ENCODE measurements at regions not wholly inside any gene's neighbourhood (a gene's known extent, or its start where the extent isn't known, plus 50 kb on each side); places are given as distances from the start of the nearest gene placed in this dataset.
"Not testable (repeated sequence)": the region's sequence is repeated elsewhere in the genome, so short reads cannot be mapped to it uniquely, and the experiment has no call there.

DNA sequence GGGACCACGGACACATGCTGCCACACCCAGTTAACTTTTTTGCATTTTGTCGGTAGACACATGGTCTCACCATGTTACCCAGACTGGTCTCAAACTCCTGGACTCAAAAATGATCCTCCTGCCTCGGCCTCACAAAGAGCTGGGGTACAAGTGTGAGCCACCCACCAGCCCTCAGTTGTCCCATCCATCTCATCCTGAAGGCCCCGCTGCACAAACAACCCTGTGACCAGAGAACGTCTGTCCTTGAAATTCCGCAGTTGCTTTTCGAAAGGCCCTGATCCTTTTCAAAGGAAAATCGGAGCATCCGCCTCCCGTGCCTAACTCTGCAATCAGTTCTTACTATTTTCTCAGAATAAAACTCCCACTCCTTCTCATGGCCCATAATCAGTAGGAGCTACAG, 138.3 kb upstream of the USP29 start:
- not testable (repeated sequence) for DNase-seq

DNA sequence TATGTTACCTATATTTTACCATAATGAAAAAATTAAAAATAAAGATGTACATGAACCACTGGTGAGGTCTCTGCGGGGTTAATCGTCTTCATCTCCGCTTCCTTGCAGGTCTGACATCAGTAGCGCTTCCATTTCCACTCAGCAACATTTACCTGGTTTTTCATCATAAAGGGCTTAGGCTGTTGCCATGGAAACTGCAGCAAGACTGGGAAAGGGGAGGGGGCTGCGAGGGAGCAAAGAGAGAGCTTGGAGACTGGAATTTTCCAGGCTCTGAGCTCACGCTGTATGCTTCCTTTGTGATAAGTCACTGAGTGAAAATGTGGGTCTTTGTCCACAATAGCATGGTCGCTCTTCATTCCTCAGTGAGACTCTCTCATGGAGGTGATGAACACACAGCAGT, 136.6 kb upstream of the USP29 start:
- DNase-seq: no peak

GRCh38 chr19:56983804-56984203, 136.0 kb upstream of the USP29 start:
- DNase-seq: no peak

GRCh38 chr19:56986386-56986785, 133.4 kb upstream of the USP29 start:
- no peak for DNase-seq

GRCh38 chr19:56987184-56987583, 132.6 kb upstream of the USP29 start:
- no peak for DNase-seq

DNA sequence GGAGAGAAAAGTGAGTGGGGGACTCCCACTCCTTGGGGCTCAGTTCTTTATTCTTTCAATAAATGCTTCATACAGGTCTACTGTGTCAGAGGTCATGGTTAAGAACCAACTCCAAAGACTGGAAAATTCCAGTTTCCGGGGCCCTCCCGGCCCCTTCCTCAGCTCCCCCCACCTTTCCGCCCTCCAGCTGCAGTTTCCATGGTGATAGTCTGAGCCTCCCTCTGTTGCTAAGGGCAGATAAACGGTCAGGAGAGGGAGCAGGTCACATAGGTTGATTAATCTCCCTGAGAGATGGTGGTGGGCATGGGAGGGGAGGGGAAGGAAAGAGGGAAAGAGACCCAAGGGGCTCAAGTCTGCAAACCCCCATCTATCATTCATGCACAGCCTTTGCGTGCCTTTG, 131.5 kb upstream of the USP29 start:
- DNase-seq: no peak

- DNase-seq: no peak
Observed at GRCh38 chr19:56991912-56992311, 127.9 kb upstream of the USP29 start.

DNA sequence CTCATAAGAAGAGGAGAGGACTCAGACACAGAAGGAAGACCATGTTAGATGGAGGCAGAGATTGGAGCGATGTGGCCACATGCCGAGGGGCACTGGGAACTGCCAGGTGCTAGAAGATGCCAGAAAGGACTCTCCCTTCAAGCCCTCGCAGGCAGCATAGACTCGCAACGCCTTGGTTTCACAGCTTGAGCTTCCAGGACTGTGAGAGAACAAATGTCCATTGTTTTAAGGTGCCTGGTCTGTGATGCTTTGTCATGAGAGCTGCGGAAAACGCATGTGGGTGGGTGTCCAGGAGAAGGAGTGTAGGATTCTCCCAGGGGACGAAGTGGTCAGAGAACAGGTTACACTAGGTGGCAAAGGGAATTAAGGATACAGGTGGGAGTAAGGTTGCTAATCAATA, 125.9 kb upstream of the USP29 start:
- DNase-seq: no peak

- no peak for DNase-seq
Observed at GRCh38 chr19:56994251-56995017, 125.4 kb upstream of the USP29 start.

DNA sequence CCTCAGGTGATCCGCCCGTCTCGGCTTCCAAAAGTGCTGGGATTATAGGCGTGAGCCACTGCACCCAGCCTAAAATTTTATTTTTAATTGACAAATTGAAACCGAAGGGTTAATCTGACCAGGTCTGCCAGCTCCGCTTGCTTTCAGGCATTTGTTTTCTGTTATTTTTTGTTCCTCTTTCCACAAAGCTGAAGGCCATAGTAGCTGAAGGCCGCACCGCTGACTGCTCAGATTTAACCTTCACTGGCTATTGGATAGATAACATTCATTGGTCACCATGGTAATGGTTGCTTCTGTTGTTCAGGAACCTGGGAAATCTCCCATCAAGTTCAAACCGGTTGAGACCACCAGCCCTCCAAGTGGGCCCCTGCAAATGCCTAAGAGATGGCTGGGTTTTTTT, 124.5 kb upstream of the USP29 start:
- no peak for DNase-seq

DNA sequence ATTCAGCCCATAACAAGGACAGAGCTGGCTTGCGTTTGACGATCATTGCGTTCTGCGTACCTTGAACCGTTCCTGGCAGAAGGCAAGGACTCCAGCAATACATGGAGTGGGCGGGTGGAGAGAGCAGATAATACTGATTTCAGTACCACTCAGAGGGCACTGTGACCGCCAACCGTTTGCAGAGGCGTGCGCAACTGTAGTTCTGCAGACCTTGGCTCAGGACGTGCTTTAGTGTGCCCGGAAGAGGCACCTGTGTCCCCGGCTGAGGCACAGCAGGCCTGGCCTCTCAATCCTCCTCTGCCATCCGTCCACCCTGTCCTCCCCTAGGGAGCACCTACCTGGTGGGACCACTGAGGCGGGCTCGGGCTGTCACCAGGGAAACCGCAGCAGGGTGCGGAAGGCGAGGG, 117.6 kb upstream of the USP29 start:
- DNase-seq: no peak

DNA sequence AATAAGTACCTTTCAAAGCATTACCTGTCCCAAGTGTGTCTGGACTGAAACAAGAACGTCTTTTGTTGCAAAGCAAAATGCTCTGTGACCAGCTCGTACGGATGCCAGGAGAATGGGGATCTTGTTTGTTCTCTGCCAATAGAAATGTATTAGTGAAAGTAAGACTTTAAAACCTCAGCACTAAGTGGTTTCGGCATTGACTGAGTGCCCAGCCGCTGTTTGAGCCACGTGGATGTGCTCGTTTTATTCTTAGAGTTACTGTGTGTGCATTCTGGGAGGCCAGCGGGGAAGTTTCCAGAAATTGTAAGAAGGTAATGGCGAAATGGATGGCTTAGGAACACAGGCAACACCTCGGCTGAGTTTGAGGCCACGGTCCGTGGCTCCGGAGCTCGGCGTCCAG, 117.1 kb upstream of the USP29 start:
- no peak for DNase-seq

- no peak for DNase-seq
Observed at GRCh38 chr19:57004418-57004817, 115.4 kb upstream of the USP29 start.

- no peak for DNase-seq
Observed at GRCh38 chr19:57008432-57008831, 111.4 kb upstream of the USP29 start.

DNA sequence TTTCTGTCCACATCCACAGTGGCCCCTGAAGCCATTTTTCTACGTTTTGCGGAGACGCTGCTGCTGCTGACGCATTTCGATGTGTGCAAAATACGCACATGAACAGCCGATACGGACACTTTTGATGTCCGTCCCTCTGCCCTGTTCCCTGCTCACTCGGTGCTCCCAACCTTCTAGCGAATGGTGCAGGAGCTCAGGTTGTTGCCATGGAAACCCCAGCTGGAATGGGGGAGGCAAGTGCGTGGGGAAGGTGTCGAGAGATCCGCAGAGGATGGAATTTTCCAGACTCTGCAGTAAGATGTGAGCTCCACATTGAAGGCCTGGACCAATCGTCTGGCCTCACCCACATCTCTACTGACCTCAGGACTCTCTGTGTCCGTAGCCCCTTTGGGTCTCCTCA, 109.2 kb upstream of the USP29 start:
- no peak for DNase-seq

GRCh38 chr19:57016076-57016475, 103.7 kb upstream of the USP29 start:
- no peak for DNase-seq

- no peak for DNase-seq
Observed at GRCh38 chr19:57016491-57016890, 103.3 kb upstream of the USP29 start.

DNA sequence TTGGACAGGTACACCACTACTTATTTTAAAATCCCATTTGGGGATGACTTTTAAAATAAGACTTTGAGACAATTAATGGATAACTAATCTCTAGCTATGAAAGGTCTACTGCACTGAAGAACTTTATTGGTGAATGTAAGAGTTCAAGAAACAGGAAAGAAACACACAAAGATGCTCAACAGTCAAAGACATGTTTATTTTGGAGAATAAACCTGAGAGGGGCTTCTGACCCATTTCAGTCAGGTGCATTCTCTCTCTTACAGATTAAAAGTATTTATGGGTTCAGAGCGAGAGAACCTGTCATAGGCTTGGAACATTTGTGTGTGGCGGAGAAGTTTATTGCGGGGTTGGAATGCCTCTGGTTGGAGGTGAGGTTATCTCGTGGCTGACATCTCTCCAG, 94.3 kb upstream of the USP29 start:
- no peak for DNase-seq

DNA sequence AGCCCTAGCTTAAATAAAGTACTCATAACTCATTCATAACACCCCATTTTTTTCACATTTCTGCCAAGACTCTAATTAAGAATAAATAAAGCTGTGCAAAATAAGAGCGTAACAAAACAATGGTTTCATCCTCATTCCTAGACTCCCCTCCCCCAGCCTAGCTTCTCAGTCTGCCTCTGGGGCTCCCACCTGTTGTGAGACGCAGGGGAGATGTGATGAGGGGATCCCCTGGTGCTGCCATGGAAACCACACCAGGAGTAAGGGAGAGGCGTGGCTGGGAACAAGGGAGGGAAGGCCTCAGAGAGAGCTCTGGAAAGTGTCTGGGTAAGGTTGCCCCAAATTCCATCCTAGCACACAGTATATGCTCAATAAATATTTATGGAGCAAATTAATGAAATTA, 93.3 kb upstream of the USP29 start:
- DNase-seq: no peak

GRCh38 chr19:57027360-57027759, 92.4 kb upstream of the USP29 start:
- no peak for DNase-seq

GRCh38 chr19:57028804-57029525, 90.8 kb upstream of the USP29 start:
- no peak for DNase-seq

GRCh38 chr19:57031106-57031505, 88.7 kb upstream of the USP29 start:
- DNase-seq: no peak

- DNase-seq: no peak
Observed at GRCh38 chr19:57033576-57033975, 86.2 kb upstream of the USP29 start.

- no peak for DNase-seq
Observed at GRCh38 chr19:57034544-57034943, 85.2 kb upstream of the USP29 start.

GRCh38 chr19:57035740-57036139, 84.0 kb upstream of the USP29 start:
- DNase-seq: not testable (repeated sequence)

Data from NCI-H2029 treated with DMSO at 0.1 percent for 48 hours (cell line).